DMS 273 (cell line): ENCODE measurements at regions not wholly inside any gene's neighbourhood (a gene's known extent, or its start where the extent isn't known, plus 50 kb on each side); places are given as distances from the start of the nearest gene placed in this dataset.

ENCODE experiments used
- DNase-seq: peaks from one replicate; lab custom pipeline; 2025; ENCODE audit not compliant: unreplicated experiment; lab: John Stamatoyannopoulos, UW

DNA sequence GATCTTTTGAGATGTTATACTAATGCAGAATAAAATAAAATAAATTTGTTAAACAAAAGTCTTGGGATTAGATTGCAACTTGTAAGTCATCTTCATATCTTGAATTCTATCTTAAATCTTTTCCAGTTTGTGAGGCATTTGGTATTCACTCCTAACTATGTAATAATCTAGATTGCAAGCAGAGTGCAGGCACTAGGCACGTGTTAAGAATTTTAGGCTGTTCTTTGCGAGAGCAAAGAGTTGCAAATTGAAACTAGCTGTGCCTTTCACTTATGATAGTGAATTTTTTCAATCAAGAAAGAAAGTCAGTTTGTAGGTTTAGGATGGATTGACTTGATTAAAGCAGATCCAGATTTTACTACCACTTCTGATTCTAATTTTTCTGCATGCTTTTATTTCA, 264.1 kb upstream of the SPRY2 start:
- no peak for DNase-seq

DNA sequence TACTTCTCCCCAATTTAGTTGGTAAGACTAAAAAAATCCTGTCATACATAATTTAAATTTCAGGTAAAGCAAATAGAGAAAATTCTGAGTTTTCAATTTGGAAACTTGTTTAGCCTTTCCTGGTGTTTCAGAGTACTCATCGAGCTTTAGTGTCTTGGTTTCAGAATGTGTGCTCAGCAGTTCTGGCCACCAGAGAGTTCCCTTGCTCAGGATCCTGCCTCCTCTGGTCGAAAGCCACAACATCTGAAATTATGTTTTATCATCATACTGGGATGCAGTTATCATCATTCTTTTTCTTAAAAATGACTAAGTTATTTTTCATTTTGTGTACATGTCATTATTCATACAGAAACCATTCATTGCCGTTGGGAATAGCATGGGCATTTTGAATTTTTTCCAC, 263.2 kb upstream of the SPRY2 start:
- DNase-seq = no peak

DNA sequence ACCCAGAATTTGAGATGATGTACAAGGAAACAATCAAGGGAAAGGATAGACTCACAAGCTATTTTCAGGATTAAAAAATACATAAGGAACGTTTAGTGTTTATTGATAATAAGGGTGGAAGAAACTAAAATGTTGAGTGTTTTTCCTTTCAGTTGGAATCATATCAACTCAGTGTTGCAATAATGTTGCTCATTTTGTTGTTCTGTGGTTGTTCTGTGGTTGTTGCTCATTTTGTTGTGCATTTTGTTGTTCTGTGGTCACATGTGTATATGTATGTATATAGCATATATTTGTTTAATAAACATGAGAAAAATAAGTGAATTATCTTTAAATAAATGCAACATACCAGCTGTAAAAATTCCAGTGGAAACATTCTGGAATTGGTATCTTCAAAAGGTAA, 262.4 kb upstream of the SPRY2 start:
- no peak for DNase-seq

DNA sequence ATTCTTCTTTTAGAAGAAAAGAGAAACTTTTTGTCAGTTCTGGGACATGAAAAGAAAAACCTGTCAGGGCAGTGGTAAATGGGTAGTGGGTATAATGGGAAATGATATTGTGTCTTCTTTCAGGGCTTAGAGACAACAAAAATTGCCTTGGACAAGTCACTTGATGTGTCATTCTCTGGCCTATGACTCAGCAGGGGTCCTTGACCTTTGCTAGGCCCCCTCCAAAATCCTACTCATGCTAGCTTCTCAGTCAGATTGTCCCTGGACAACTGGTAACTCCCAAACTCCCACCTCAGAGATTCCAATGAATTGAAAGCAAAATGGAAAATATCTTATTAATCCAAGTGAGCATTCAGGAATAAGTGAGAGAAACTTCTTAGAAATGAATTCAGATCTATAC, 258.8 kb upstream of the SPRY2 start:
- no peak for DNase-seq

DNA sequence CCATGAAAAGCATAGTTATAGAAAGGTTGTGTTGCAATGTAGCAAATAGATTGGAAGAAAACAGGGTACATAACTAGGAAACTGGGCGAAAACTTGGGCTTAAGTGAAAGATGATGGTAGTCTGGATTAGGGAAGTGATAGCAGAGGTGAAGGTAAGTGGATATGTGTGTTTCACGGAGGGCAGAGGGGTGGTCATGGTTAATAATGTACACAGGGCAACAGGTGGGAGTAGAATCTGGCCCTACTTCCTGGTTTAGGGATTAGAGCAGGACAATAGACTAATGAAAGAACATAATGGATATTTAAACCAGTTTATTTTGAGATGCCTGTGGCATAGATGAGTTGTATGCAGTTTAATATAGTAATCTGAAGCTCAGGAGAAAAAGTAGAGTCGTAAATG, 257.3 kb upstream of the SPRY2 start:
- no peak for DNase-seq

DNA sequence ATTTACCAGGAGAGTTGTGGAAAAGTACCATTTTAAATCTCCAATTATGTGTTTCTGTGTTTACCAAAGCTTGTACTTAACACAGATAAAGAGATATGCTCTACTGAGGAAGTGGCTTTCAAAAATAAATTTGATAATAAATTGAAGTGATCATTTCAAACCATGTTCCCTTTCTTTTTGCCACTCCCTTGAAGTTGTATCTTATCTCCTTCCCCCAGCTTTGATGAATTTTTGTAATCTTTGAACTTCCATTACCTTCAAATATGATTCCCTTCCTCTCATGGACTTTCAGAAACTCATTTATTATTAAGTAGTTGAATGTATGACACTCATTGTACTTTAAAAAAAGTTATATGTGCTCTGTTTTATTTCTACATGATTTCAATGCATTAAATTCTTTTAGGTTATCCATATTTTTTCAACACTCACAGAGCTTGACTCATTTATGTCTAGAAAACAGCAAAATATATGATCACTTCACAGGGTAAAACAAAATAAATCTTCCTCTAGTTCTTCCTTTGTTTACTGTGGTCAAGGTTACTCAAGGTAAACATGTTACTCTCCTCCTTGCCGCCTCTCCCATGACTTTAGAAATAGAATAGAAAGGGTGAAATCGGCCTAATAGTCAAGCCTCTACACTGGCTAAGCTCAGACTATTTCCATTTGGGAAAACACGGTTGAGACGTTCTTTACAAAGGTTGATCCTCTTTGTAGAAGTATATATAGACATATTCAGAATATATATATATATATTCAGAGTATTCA, 251.2 kb upstream of the SPRY2 start:
- DNase-seq = no peak

DNA sequence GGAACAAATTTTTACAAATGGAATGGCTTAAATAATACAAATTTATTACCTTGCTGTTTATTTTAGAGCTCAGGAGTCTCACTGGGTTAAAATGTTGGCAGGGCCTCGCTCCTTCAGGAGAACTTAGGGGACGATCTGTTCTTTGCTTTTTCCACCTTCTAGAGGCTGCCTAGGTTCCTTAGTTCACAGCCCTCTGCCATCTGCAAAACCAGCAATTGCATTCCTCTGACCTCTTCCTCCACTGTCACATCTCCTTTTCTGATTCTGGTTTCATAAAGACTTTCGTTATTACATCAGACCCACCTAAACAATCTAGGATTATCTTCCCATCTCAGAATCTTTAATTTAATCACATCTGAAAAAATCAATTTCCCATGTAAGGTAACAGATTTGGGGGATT, 249.6 kb upstream of the SPRY2 start:
- DNase-seq = no peak

DNA sequence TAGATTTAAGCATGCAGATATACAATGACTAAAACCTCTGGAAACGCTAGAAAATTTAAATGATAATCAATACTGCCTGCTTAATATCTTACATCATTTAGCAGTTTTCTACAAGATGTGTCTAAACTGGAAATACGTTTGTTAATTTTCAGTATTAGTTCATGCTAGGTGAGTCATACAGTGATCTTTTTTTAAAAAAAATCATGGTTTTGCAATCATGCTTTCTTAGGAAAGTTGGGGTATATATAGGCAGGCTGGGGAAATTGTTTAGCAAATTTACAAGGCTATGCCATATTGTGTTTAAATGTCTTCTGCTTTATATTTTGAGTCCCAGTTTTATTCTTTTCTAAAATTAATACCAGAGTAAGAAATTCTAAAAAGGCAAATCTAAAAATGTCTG, 245.4 kb upstream of the SPRY2 start:
- DNase-seq = no peak

DNA sequence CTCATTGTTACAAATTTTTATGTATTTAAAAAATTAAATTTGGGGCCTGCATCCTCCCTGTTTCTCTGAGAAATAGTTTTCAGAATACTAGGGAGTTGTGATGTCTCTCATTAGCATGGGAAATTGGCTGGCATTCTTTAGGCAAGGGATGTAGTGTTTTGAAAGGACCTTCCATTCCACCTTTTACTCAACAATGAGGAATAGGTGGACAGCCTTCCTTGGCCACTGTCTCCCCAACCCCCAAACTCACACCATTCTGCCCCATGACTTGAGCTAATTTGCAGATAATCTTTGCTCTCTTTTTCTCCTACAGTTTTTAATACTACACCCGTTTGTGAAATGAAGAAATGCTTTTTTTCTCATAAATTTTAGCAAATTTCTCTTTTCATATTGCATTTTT, 244.6 kb upstream of the SPRY2 start:
- DNase-seq = no peak

DNA sequence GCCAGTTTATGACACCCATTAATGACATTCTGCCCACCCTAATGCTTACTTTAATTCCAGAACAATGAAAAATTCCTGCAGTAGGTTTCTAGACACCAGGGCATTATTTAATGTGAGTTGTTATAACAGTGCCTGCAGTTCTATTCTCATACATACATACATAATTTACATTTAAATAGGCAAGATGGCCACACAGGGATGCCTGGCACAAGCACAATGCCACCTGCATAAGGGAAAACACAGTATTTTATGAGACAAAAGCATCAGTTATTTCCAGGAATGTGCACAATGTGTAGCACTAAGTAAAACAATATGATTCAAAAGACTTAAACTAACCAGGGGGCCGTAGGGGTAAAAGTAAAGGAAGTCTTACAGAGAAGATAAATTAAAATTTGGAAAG, 243.9 kb upstream of the SPRY2 start:
- DNase-seq = no peak

DNA sequence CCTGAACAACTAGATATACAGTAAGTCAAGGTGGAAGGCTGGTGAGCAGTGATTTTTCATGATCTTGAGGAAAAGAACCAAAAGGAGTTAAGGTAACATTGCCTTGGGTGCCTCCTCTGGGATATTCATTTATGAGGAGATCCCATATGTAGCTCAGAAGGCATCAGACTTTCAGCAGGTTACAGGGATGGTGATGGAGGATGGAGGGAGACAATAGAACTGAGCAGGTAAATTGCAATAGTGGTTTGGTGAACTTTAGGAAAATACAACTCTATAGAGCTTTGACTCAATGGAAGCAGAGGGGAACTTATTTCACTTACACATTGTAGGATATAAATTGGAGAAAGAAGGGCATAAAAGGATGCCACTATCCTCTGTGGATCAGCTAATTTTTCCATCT, 243.4 kb upstream of the SPRY2 start:
- DNase-seq = no peak

DNA sequence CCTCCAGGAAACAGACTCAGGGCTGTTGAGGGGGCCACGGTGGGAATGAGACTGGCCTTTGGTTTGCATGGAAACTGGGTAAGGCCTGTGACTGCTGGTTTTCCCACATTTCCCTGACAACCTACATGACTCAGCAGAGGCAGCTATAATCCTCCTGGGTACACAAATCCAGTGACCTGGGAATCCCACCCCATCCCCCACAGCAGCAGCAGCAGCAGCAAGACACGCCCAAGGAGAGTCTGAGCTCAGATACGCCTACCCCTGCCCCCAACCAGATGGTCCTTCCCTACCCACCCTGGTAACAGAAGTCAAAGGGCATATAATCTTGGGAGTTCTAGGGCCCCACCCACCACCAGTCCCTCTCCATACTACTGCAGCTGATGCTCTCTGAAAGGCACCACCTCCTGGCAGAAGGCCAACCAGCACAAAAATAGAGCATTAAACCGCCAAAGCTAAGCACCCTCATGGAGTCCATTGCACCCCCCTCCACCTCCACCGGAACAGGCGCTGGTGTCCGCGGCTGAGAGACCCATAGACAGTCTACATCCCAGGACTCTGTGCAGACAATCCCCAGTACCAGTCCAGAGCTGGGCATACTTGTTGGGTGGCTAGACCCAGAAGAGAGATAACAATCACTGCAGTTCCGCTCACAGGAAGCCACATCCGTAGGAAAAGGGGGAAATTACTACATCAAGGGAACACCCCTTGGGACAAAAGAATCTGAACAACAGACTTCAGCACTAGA, 237.2 kb upstream of the SPRY2 start:
- DNase-seq = no peak

DNA sequence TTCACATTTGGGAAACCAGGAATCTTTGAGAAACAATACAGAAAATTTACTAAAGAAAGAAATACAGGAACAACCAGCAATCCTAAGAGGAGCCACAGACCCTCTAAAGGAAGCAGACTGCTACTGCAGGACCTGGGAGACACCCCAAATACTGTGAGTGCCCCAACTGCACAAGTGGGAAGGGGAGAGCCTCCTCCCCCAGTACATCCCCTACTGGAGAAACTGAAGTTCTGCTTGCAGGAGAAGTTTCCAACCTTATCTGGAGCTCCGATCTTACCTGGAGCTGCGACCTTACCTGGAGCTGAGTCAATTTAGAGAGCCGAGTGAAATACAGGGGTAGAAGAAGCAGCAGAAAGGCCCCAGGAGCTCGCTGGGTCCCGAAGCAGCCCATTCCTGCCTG, 236.4 kb upstream of the SPRY2 start:
- DNase-seq = no peak

DNA sequence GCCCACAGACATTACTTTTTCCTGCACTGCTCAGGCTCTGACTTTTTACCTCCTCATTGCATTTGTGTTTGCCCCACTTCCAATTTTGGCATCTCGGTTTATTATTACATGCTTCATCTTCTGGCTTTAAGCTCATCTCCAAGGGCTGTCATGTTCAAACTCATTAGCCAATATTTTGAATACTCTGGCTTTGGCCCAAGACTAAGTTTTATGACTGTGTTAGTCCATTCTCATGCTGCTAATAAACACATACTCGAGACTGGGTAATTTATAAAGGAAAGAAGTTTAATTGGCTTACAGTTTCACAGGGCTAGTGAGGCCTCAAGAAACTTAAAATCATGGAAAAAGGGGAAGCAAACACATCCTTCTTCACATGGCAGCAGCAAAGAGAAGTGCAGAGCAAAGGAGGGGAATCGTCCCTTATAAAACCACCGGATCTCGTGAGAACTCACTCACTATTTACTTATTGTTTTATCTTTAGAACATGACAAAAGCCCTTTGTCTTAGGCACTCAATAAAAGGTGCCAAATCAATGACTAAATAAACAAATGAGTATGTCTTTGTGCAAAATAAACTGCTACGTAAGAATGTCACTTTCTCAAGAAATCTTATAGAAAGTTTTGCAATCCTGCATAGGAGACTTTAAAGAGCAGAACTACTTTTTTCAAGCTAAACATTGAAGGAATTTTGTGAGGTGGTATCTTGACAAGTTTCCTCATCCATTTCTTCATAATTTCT, 233.4 kb upstream of the SPRY2 start:
- DNase-seq = no peak

DNA sequence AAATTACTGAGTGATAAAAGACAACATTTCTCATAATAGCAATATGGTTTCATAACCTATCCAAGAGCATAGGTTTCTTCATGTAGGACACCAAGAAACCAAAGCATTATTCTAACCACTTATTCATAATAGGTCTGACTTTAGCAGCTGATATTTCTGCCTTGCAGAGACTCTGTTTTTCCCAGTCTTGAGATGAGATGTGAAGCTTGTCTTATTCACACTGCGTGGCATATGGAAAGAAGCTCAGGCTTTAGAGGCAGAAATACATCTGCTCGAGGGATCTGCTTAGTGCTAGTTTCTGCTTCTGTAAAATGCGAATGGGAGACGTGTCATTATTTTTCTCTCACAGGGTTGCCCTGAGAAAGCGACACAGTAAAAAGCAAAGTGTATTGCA, 232.0 kb upstream of the SPRY2 start:
- DNase-seq = no peak

DNA sequence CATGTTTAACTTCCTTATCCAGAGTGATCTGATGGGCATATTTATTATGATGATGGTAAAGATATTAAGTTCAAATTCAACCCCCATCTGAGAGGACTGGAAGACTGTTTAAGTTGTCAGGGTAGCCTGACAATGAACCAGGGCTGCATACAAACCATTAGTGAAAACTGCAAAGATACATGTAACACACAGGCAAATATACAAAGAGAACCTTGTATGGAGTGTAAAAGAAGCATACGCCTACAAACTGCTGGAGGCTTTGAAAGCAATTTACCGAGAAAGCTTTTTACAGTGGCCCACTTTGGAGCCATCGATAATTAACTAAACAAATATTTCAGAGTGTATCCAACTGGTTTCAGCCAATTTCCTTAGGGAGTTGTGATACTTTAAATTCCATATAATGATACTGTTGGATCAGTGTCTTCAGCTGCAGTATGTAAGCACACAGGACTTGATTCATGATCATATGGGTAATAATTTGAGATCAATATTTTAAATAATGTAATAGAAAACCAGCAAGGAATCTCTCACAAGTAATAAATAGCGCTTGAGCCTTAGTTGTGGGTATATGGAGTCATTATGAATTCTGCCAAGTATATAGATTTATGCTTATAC, 231.5 kb upstream of the SPRY2 start:
- no peak for DNase-seq

DNA sequence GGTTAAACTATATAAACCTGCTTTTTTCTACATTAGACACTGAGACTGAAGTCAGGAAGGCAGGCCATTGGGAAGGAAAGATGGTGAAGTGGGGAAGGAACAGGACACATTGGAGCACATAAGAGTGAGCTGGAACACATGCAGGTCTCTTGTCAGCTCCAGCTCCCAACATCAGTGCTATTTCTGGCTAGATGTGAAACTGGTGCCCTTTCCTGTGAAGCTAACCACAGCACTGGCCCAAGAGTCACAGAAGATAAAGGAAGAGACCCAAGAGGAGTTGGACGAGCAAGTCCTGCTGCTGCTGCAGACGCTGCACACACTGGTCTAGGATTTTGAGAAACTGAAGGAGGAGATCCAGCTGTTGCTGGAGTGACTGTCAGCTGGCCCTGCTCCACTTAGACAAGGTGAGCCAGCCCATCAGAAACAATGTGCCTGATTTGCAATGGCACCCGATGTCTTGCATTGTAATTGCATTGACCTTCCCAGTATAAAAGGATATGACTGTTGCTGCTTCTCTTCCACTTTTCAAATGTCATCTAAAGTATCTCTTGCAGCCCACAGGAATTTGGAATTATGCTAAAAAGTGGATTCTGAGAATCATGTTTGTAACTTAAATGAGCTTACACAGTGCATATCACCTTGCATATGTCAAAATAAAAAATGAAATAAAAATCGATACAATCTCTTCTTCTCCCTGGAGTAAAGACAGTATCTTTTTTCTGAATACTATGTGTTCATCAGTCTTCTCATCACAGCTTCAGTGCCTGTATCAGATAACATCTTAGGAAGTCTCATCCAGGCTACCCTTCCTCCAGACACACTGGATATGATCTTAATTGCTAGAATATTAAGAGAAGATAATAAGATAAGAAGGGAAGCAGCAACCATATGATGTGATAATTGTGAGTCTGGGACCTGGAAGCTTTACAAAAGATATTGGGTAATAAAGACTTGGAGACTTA, 230.7 kb upstream of the SPRY2 start:
- DNase-seq = no peak

DNA sequence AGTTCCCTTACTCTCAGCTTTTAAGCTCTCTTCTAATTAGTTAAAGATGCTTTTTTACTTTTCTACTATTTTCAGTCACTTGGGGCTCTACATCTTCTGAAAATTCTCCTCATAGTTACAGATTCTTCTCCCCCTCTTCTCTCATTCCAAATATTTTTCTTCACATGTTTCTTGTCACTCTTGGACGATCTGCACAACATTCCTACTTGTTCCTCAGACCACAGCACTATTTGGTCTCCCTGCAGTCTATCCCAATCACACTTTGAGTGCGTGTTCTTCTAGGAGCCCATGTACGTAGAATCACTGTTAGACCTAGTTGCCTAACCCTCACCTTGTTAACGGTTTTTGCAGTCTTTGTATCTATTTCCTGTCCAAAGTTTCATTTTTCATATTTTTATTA, 222.5 kb upstream of the SPRY2 start:
- no peak for DNase-seq

DNA sequence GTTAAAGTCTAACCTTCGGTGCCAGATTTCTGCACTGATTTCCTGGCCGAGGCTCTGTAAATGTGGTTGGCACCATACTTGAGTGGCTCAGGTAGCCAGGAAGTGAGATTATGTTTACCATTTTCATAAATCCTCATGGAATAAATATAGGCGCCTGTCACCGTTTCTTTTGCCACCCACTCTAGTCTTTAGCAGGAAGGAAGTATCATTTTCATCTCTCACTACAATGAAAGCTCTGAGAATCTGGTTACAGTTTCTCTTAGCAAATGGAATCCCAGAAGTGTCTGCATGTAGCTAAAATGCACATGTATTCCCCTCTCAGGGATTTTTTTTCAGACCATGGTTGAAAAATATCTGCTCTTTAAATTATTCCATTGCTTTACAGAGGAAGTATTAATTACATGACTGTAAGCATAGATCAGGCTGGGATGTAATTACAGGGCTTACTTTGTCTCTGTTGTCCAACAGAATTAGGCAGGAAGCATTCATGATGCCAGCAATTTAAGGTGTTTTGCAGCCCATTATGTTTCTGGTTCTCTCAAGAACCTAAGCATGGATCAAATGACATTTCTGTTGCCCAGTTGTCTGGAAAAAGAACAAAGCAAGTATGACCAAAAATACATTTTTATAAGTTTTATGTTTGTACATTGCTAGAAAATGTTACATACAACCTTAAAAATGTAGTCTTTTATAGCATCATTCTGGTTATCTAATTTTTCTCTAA, 221.7 kb upstream of the SPRY2 start:
- DNase-seq = peak; percentile 17

DNA sequence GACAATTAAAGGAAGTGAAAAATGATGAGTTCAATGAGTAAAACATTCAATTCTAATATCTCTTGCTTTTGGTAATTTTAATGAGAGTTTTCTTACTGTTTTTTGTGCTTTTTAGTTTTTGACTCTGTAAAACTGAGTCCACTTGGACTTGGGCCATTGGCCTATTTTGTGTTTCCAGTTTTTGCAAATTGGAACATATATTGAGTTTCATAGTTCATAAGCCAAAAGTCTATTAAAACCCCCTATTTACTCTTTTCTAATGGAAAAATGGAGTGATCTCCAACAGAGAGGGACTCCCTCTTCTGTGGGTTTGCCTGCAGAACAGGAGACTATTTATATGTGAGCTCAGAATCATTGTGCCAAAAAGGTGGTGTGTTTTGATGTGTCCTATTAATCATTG, 219.7 kb upstream of the SPRY2 start:
- no peak for DNase-seq
